Body of pancreas (tissue), 4 donors: ENCODE measurements at regions not wholly inside any gene's neighbourhood (a gene's known extent, or its start where the extent isn't known, plus 50 kb on each side); places are given as distances from the start of the nearest gene placed in this dataset.

Experiments used
- ATAC-seq: fragments of 150-250 bp; one replicate; pipeline ENCODE4 v1.9.1; 2016
- DNase-seq, 4 donors: peaks; one replicate each; pipeline ENCODE4 v3.0.0-alpha.2; 2019
- H3K27ac ChIP-seq, 4 donors: fragments of 200-600 bp; sonication (generic); 1 replicate in 3 of 4; 2 replicates in 1 of 4; pipeline versions ENCODE4 v1.5.1 to v1.6.1; 2016 to 2019; ENCODE audit warnings: mild to moderate bottlenecking in 1 of 4, mixed read lengths in 1 of 4, moderate library complexity in 1 of 4
- H3K27me3 ChIP-seq, 2 donors: fragments of 200-600 bp; sonication (generic); one replicate each; pipeline ENCODE4 v1.6.0; 2016; ENCODE audit warnings: mild to moderate bottlenecking in 1 of 2
- H3K36me3 ChIP-seq, 2 donors: fragments of 200-600 bp; sonication (generic); replicated peaks in 1 of 2; 2 replicates each; pipeline ENCODE4 v1.5.1; 2016; ENCODE audit warnings: low read depth in 2 of 2; ENCODE audit not compliant: insufficient read depth in 1 of 2
- H3K4me1 ChIP-seq: fragments of 200-600 bp; sonication (generic); one replicate; pipeline ENCODE4 v1.6.0; 2016
- H3K4me3 ChIP-seq, 2 donors: fragments of 200-600 bp; sonication (generic); 1 replicate in 1 of 2; 2 replicates in 1 of 2; pipeline ENCODE4 v1.5.1; 2016 to 2019
- H3K9me3 ChIP-seq, 3 donors: fragments of 200-600 bp; sonication (generic); 1 replicate in 2 of 3; 2 replicates in 1 of 3; pipeline ENCODE4 v1.5.1; 2016
- POLR2A ChIP-seq, 3 donors: fragments of 450-650 bp; IDR thresholded peaks; one replicate each; pipeline ENCODE4 v1.6.1; 2016; ENCODE audit warnings: antibody characterized with exemption in 3 of 3, mild to moderate bottlenecking in 2 of 3
- WGBS, 2 donors: methylation state at CpG; one replicate each; pipeline ENCODE4 v1.1.5; 2017; 5-methylcytosine and 5-hydroxymethylcytosine counted together
- intact Hi-C: fragments of 100-400 bp; cut with DNase I; formaldehyde crosslinking; loops from one replicate; pipeline ENCODE4 v1.15.1; 2023
- TF ChIP-seq, protein P1 (sequence below), 7 experiments: fragments of 450-650 bp in 4 of 7; fragments of 200-600 bp in 3 of 7; sonication (generic) in 3 of 7; IDR thresholded peaks; one replicate each; pipeline ENCODE4 v1.5.1; 2016 to 2019; ENCODE audit warnings: antibody characterized with exemption in 7 of 7

DNA sequence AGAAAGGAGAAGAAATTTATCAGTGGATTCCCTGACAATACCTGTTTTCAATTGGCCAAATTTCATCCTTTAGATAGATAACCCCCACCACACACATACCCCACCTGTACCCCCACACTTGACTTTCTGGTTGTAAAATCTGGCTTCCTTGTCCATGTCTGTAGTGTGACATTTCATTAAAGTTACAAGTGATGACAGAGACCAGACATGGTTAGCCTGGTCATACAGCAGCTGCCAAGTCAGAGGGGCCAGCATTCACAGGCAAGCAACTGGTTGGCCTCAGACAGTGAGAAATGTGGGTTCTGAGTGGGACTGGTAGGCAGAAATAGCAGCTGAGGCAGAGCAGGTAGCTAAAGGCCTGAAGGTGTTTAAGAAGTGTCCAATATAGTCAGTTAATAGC lies 238.6 kb upstream of the SOX14 start:
- no peak for DNase-seq
- Histone ChIP-seq H3K4me3 (no peak overlapping the region), H3K4me1 (no peaks in the 10 kb centered on the region), H3K27me3 (no peaks in the 10 kb centered on the region), H3K9me3 (no peaks in the 10 kb centered on the region), H3K36me3 (no peaks in the 10 kb centered on the region), H3K27ac (no peak overlapping the region)
- intact Hi-C loops: no loop called here
- TF ChIP-seq POLR2A (IDR thresholded peaks at IDR 0.05): no peak
- TF ChIP-seq, protein P1, sequence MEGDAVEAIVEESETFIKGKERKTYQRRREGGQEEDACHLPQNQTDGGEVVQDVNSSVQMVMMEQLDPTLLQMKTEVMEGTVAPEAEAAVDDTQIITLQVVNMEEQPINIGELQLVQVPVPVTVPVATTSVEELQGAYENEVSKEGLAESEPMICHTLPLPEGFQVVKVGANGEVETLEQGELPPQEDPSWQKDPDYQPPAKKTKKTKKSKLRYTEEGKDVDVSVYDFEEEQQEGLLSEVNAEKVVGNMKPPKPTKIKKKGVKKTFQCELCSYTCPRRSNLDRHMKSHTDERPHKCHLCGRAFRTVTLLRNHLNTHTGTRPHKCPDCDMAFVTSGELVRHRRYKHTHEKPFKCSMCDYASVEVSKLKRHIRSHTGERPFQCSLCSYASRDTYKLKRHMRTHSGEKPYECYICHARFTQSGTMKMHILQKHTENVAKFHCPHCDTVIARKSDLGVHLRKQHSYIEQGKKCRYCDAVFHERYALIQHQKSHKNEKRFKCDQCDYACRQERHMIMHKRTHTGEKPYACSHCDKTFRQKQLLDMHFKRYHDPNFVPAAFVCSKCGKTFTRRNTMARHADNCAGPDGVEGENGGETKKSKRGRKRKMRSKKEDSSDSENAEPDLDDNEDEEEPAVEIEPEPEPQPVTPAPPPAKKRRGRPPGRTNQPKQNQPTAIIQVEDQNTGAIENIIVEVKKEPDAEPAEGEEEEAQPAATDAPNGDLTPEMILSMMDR (IDR thresholded peaks at IDR 0.05): no peak
- ATAC-seq: no peak

DNA sequence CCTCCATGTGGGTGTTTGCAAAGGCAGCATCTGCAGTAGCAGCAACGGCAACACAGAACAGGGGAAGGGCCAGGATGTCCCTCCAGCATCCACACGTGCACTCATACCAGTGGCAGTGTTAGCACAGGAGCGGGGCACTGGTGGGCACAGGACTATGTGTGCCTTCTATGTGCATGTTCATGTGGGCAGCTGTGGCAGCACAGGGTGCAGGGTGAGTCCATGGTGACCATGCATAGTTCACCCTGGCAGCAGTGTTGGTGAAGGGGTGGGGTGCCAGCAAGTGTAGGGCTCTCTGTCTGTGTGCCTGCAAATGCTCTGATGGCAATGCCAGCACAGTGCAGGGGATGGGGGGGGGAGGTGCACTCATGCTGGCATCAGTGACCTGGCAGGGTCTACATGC lies 222.1 kb upstream of the SOX14 start:
- TF ChIP-seq POLR2A (IDR thresholded peaks at IDR 0.05): no peak
- TF ChIP-seq, protein P1 (IDR thresholded peaks at IDR 0.05): no peak
- intact Hi-C loops: no loop called here
- ATAC-seq: no peak

DNA sequence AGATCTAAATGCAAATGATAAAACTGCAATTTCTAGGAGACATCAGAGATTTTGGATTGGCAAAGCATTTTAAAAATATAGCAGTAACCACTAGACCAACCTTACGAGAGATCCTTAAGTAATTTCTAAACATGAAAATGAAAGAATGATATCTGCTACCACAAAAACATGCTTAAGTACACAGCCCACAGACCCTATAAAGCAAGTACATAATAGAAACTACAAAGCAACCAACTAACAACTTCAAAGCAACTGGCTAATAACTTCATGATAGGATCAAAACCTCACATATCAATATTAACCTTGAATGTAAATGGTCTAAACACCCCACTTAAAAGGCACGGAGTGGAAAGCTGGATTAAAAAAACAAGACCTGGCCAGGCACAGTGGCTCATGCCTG lies 209.9 kb upstream of the SOX14 start:
- H3K36me3 ChIP-seq: no peaks in the 10 kb centered on the region
- intact Hi-C loops: no loop called here
- no peak overlapping the region for H3K27ac ChIP-seq
- H3K9me3 ChIP-seq: peaks cover 0 to 1% (median 0%) of the 10 kb centered on the region in 3 donors
- no peaks in the 10 kb centered on the region for H3K27me3 ChIP-seq
- H3K4me3 ChIP-seq: no peak overlapping the region
- 54 to 57% methylated on average over 2 of the region's 2 CpGs for WGBS, 2 donors
- no peak for DNase-seq
- no peaks in the 10 kb centered on the region for H3K4me1 ChIP-seq
- no peak for ATAC-seq
- TF ChIP-seq POLR2A (IDR thresholded peaks at IDR 0.05): no peak
- TF ChIP-seq, protein P1 (IDR thresholded peaks at IDR 0.05): no peak

More for the DNA sequence above, 222.1 kb upstream of the SOX14 start:
- Histone ChIP-seq H3K27me3 (no peaks in the 10 kb centered on the region), H3K27ac (no peak overlapping the region), H3K36me3 (no peaks in the 10 kb centered on the region), H3K4me1 (no peaks in the 10 kb centered on the region), H3K4me3 (no peak overlapping the region), H3K9me3 (no peaks in the 10 kb centered on the region)
- no peak for DNase-seq
- WGBS, 2 donors: 66 to 80% methylated on average over 2 to 3 of the region's 3 CpGs

DNA sequence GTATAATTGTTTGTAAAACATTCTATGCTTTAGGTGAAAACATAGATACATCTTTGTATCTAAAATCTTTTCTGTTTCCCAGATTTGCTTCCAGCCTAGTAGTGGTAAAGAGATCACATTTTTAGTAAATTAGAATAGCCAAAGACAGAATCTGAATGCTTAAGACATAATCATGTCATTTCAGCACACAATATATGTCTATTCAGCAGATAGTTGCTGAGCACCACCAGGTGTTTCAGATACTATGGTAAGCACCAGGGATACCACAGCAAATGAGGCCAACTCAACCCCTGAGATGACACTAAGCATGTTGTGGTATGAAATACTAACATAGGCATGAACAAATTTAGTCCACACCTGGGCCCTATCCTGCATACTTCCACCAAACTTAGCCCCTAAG lies 195.2 kb upstream of the SOX14 start:
- DNase-seq (no peak), ATAC-seq (no peak)
- no peaks in the 10 kb centered on the region for H3K4me1 ChIP-seq
- H3K36me3 ChIP-seq: no peaks in the 10 kb centered on the region
- TF ChIP-seq POLR2A (IDR thresholded peaks at IDR 0.05): no peak
- TF ChIP-seq, protein P1 (IDR thresholded peaks at IDR 0.05): no peak
- no peaks in the 10 kb centered on the region for H3K9me3 ChIP-seq
- no peaks in the 10 kb centered on the region for H3K27me3 ChIP-seq
- H3K27ac ChIP-seq: no peak overlapping the region
- intact Hi-C loops: no loop called here
- H3K4me3 ChIP-seq: no peak overlapping the region

DNA sequence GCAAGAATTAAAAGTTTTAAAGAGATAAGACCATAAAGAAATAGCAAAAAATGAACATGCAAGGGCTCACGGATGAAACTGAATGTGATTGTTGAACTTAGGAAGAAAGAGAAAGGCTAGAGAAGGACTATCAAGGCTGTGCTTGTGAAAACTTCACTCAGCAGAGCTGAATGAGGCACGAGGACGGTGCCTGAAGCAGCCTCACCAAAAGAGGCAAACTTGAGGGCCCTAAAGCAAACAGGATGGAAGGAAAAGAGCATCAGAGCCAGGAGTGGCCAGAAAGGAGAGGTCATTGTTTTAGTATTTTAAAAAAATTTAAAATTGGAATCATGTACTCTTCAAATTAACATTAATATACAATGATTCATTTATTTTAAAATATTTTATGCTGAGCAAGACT lies 191.2 kb upstream of the SOX14 start:
- TF ChIP-seq POLR2A (IDR thresholded peaks at IDR 0.05): no peak
- TF ChIP-seq, protein P1 (IDR thresholded peaks at IDR 0.05): no peak
- intact Hi-C loops: no loop called here
- H3K9me3 ChIP-seq: no peaks in the 10 kb centered on the region
- H3K27me3 ChIP-seq: no peaks in the 10 kb centered on the region
- H3K27ac ChIP-seq: no peak overlapping the region
- no peaks in the 10 kb centered on the region for H3K4me1 ChIP-seq
- 40 to 50% methylated on average over 3 of the region's 3 CpGs for WGBS, 2 donors
- ATAC-seq: no peak
- no peaks in the 10 kb centered on the region for H3K36me3 ChIP-seq
- no peak overlapping the region for H3K4me3 ChIP-seq
- no peak for DNase-seq
